DMS53 treated with DMSO at 0.1 percent for 48 hours (cell line): ENCODE measurements at regions not wholly inside any gene's neighbourhood (a gene's known extent, or its start where the extent isn't known, plus 50 kb on each side); places are given as distances from the start of the nearest gene placed in this dataset.
"Not testable (repeated sequence)": the region's sequence is repeated elsewhere in the genome, so short reads cannot be mapped to it uniquely, and the experiment has no call there.

Experiments
- DNase-seq: peaks from one replicate; lab custom pipeline; 2025; ENCODE audit not compliant: unreplicated experiment; lab: John Stamatoyannopoulos, UW

- no peak for DNase-seq
These were observed 254.6 kb upstream of the CYLC2 start for GRCh38 chr9:102740578-102740977.

- no peak for DNase-seq
These were observed 266.2 kb upstream of the CYLC2 start for GRCh38 chr9:102728946-102729345.

GRCh38 chr9:102714184-102714583 is 280.9 kb upstream of the CYLC2 start:
- no peak for DNase-seq

DNA sequence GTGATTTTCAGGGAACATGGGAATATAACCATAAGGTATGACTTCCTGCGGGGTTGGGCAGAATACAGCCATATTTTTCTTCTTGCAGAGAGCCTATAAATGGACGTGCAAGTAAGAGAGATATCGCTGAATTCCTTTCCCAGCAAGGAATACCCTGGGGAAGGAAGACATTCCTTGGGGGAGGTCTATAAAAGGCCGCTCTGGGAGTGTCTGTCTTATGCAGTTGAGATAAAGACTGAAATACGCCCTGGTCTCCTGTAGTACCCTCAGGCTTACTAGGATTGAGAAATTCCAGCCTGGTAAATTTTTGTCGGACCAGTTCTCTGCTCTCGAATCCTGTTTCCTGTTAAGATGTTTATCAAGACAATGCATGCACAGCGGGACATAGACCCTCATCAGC is 282.2 kb upstream of the CYLC2 start:
- DNase-seq = not testable (repeated sequence)

DNA sequence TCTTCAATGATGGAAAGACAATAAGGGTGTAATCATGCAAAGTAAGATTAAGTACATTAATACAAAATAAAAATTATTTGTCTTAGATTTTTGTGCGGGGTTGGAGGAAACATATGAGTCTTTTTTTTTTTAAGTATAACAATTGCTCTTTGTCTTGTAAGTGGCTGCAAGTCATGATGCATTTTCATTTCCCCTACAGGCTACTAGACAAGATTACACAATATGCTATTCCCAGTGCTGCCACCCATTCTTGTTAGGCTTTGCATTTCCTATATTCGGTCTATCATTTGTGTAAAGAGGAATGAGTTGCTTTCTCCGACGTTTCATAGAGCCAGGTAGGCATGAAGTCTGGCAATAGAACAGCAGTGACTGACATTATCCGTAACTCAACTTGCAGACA is 294.2 kb upstream of the CYLC2 start:
- DNase-seq = no peak

DNA sequence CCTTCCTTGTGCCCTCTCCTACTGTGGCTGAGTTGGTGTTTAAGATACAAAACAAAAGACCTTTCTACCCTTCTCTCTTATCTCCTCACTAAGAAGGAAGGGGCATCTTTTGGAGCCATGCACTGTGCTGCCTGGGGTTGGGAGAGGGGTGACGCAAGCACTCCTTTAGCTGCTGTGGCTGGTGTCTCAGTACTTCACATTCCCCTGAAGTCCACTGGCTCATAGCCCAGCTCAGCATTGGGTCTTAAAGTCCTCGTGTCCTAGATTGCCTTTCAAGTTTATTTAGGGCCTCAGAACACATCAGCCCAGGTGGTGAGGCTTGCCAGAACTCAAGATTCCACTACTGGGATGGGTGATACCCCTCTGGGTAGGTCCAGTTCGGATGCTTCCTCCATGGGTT is 325.9 kb upstream of the CYLC2 start:
- DNase-seq = no peak

DNA sequence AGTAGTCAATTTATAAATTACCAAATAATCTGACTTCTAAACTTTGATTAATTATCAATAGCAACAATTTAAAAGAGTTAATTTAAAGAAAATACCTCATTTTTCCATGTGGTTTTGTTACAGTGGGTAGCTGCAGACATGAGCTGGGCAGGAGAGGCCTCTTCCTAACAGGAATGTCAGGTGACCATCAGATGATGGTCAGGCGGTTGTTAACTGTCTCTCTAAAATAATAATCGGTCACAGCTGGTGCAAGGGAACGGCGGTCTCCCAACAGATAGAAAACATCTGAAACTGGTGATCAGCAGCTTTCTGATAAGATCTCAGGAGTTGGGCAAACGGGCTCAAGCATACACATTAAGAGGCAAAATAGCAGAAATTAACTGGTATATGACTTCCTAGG is 342.7 kb upstream of the CYLC2 start:
- no peak for DNase-seq

GRCh38 chr9:102650896-102651295 is 344.2 kb upstream of the CYLC2 start:
- DNase-seq = no peak

DNA sequence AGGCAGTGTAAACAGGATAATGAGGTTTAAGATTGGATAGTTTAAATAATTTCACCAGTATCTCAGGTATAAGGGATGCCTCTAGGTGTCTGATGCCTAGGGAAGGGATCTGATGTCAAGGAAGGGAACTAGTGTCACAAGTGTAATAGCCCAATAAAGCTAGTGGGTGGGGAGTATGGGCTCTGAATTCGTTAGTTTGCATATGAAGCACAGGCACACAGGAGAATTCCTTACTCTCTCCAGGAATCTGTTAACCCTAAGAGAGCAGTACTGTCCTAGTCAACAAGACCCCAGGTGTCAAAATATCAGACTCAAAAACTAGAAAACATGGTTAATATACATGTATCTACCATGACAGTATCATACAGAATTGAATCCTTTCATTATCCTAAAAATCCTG is 352.5 kb upstream of the CYLC2 start:
- DNase-seq = no peak

GRCh38 chr9:102631559-102631958 is 363.6 kb upstream of the CYLC2 start:
- DNase-seq = peak; percentile 2

- DNase-seq = no peak
These were observed 385.7 kb upstream of the CYLC2 start for GRCh38 chr9:102609461-102609860.

DNA sequence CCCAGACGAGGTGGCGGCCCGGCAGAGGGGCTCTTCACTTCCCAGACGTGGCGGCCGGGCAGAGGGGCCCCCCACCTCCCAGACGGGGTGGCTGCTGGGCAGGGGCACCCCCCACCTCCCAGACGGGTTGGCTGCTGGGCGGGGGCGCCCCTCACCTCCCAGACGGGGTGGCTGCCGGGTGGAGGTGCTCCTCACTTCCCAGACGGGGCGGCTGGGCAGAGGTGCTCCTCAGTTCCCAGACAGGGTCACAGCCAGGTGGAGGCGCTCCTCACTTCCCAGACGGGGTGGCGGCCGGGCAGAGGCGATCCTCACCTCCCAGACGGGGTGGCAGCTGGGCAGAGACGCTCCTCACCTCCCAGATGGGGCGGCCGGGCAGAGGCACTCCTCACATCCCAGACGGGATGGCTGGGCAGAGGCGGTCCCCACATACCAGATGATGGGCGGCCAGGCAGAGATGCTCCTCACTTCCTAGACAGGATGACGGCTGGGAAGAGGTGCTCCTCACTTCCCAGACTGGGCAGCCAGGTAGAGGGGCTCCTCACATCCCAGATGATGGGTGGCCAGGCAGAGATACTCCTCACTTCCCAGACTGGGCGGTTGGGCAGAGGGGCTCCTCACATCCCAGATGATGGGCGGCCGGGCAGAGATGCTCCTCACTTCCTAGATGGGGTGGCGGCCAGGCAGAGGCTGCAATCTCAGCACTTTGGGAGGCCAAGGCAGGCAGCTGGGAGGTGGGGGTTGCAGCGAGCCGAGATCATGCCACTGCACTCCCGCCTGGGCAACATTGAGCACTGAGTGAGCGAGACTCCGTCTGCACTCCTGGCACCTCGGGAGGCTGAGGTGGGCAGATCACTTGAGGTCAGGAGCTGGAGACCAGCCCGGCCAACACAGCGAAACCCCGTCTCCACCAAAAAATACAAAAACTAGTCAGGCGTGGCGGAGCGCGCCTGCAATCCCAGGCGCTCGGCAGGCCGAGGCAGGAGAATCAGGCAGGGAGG is 391.6 kb upstream of the CYLC2 start:
- DNase-seq = not testable (repeated sequence)

- DNase-seq = no peak
These were observed 400.9 kb upstream of the CYLC2 start for GRCh38 chr9:102594241-102594640.

GRCh38 chr9:102587281-102587680 is 407.9 kb upstream of the CYLC2 start:
- no peak for DNase-seq

- DNase-seq = no peak
These were observed 425.7 kb upstream of the CYLC2 start for GRCh38 chr9:102569436-102569835.

- DNase-seq = no peak
These were observed 443.8 kb upstream of the CYLC2 start for GRCh38 chr9:102551346-102551745.

- DNase-seq = no peak
These were observed 444.2 kb upstream of the CYLC2 start for GRCh38 chr9:102550886-102551285.

DNA sequence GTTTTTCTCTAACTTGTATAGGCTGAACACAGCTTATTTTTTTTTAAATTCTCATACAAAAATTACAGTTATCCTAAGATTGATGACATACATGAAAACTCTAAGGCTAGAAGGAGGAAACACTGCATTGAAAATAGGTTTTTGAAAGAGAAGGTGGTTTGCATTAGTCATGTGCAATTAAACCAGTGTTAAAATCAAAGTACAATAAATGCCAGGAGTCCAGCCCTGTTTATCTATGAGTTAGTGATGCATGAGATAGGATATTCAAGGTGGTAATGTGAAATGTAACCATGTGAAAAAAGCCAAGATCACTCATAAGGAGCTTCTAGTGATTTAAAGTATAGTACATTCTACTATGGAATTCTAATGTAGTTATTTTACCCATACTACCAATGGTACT is 444.9 kb upstream of the CYLC2 start:
- DNase-seq = no peak

- no peak for DNase-seq
These were observed 461.1 kb upstream of the CYLC2 start for GRCh38 chr9:102534031-102534430.

DNA sequence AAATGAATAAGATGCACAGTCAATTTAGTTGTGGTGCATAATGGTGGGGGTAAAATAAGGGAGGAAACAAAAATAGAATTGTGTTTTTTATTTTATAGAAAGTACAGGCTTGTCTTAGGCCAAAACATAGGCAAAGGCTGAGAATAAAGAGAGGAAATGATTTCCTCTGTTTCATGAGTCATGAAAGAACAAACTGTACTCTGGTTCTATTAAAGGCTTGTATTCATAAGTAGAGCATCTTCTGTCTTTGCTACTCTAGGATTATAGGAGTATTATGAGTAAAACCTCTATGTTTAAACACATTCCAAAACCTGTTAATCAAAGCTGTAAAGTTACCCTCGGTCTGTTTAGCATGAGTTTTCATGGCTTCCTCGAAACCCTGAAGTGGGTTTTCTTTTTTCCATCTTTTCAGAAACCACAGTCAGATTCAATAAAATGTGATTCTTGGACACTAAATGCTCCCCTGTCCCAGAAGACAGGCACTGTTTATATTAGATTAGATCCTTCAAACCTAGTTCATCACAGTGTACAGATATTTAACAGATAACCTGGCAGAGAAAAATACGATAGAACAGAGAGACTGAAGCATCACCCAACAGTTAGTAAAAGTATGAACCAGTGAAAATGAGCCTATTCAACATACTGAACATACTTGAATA is 473.9 kb upstream of the CYLC2 start:
- no peak for DNase-seq

DNA sequence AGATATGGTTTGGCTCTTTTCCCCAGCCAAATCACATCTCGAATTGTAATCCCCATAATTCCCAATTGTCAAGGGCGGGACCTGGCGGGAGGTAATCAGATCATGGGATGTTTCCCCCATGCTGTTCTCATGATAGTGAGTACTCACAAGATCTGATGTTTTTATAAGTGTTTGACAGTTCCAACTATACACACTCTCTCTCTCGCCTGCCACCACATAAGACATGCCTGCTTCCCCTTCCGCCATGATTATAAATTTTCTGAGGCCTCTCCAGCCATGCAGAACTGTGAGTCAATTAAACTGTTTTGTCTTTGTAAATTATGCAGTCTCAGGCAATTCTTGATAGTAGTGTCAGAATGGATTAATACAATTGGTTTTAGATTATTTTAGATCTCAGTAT is 475.7 kb upstream of the CYLC2 start:
- DNase-seq = no peak

- no peak for DNase-seq
These were observed 476.8 kb upstream of the CYLC2 start for GRCh38 chr9:102518324-102518723.
